Activated naive CD4-positive, alpha-beta T cell treated with anti-CD3 and anti-CD28 coated beads, Interleukin-2, amount 50 U/mL, for 16 hours (primary cell): ENCODE measurements at regions not wholly inside any gene's neighbourhood (a gene's known extent, or its start where the extent isn't known, plus 50 kb on each side); places are given as distances from the start of the nearest gene placed in this dataset.
"Not testable (repeated sequence)": the region's sequence is repeated elsewhere in the genome, so short reads cannot be mapped to it uniquely, and the experiment has no call there.

Source experiments
- DNase-seq: peaks from one replicate; pipeline ENCODE4 v3.0.0-alpha.2; 2020

DNA sequence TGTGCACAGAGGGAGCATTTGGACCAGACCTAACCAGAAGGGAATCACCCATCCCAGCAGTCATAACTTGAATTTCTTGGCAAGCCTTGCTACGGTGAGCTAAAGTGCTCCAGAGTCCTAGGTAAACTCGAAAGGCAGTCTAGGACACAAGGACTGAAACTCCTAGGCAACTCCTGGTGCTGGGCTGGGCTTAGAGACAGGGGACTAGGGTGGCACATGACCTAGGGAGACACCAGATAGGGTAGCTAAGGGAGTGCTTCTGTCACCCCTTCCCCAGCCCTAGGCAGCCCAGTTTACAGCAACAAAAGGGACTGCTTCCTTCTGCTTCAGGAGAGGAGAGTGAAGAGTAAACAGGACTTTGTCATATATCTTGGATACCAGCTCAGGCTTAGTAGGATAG is 256.4 kb upstream of the ARHGEF26 start:
- no peak for DNase-seq

DNA sequence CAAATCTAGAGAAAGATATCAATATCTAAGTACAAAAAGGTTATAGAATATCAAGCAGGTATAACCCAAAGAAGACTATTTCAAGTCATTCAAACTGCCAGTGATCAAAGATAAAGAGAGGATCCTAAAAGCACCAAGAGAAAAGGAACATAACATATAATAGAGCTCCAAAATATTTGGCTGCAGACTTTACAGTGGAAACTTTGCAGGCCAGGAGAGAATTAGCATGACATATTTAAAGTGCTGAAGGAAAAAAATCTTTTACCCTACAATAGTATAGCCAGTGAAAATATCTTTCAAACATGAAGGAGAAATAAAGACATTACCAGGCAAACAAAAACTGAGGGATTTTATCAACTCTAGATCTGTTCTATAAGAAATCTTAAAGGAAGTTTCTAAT is 254.3 kb upstream of the ARHGEF26 start:
- no peak for DNase-seq

DNA sequence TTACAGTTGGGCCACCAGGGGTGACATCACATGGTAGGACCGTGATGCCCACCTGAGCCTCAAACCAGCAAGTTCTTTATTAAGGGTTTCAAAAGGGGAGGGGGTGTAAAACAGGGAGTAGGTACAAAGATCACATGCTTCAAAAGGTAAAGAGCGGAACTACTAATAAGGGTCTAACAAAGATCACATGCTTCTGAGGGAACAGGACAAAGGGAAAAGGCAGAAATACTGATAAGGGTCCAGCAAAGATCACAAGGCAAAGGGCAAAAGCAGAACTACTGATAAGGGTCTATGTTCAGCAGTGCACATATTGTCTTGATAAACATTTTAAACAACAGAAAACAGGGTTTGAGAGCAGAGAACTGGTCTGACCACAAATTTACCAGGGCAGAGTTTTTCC is 246.8 kb upstream of the ARHGEF26 start:
- not testable (repeated sequence) for DNase-seq

DNA sequence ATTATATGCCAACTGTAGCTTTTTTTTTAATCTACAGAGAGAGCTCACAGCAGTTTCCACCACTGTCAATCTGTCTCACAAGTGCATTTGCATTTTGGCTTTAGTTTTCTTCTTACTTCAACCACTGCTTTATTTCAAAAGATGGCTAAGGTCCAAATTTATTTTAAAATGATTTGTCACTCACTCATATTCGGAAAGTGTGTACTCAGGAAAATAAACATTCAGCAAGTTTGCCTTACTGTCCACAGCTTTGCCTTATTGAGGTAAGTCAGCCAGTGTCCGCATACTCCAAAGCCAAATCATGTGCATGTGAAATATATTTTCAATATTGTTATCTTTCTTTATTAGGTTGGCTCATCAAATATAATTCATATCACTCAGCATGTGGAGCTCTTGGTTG is 240.7 kb upstream of the ARHGEF26 start:
- no peak for DNase-seq

DNA sequence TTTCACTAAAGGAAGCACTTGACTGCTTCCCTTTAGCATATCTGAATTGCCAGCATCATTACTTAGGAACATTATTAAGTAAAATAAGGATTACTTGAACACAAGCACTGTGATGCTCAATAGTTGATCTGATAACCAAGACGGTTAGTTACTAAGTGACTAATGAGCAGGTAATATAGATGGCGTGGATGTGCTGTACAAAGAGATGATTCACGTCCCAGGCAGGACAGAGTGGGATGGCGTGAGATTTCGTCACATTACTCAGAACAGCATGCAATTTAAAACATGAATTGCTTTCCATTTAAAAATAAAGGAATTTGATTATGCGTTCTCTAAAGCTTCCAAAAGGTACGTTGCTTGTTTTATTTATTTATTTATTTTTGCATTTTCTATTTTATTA is 240.0 kb upstream of the ARHGEF26 start:
- DNase-seq, result no peak

DNA sequence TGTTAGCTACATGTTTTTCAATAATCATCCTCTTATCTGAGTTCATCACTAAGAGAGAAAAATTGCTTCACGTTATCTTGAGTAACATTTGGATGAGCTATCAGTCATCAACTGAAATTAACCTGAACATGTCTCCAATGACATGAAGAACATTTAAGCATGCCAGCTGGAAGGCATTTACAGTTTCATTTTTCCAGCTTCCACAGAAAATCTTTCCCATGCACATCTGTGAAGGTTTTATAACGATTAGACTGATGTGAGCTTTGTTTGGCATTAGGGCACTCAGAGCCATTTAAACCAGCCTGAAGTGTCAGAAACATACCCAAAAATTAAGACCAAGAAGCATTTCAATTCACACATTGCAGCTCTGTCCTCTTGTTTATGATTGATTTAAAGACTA is 235.8 kb upstream of the ARHGEF26 start:
- DNase-seq, result no peak

DNA sequence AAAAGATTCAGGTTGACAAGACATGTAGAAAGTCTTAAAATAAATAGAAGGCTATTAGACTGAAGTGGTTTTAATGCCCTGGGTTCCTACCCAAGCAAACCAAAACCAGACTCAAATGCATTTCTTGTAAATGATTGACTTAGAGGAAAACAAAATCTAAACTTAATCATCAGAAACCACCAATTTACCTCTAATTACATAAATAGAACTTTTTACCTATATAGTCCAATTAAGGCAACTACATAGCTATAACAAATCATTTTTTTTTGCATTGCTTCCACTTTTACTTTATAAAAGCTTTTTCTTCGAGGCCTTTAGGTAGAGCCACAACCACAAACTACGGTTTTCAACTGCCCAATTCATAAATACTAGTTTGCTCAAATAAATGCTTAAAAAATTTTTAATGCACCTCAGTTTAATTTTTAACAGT is 231.3 kb upstream of the ARHGEF26 start:
- DNase-seq, result no peak

DNA sequence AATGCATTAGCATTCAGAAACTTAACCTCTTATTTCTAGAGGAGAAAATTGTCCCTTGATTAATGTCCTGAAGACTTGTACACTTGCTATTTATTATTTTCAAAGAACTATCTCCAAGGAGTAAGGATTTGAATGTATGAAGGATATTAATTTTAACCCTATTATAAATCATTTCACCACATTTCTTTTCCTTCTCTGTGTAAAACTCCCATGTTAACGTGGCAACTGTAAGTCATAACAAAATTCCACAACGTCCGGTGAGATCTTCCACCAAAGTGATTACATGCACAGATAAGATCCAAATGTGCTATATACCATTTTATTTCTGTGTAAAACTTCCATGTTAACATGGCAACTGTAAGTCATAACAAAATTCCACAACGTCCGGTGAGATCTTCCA is 229.1 kb upstream of the ARHGEF26 start:
- no peak for DNase-seq

DNA sequence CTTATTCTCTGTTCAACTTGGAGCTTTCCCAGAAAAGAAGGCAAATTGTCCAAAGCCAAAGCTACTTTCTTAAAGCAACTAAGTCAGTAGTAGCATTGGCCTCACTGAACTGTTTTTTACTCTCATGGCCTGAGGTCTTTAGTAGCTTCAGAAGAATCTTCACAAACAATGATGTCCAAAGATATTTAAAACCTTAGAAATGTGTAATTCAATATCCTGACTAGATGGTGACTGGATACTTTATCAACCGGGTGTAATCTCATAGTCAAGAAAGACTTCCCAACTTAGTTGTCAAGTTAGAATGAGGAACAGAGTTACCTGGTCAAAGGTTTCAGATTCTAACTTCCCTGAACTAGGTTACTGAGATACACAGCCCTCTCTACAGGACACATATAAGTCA is 226.3 kb upstream of the ARHGEF26 start:
- no peak for DNase-seq

DNA sequence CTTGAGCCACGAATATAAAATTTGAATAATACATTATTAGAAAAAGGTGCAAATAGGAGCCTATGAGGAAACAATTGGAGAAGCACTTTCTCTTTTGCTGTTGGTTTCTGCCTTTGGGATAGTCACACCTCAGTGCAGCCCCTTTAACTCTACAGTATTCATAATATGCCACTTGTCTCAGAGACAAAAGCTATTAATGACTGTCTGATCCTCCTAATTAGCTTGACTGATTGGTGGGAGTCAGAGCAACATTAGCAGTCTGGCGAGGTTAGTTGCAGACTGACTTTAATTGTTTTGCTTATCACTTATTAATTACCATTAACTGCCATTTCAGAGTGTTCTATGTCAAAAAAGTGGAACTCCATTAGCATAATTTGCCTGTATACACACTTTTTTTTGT is 225.0 kb upstream of the ARHGEF26 start:
- DNase-seq, result no peak

DNA sequence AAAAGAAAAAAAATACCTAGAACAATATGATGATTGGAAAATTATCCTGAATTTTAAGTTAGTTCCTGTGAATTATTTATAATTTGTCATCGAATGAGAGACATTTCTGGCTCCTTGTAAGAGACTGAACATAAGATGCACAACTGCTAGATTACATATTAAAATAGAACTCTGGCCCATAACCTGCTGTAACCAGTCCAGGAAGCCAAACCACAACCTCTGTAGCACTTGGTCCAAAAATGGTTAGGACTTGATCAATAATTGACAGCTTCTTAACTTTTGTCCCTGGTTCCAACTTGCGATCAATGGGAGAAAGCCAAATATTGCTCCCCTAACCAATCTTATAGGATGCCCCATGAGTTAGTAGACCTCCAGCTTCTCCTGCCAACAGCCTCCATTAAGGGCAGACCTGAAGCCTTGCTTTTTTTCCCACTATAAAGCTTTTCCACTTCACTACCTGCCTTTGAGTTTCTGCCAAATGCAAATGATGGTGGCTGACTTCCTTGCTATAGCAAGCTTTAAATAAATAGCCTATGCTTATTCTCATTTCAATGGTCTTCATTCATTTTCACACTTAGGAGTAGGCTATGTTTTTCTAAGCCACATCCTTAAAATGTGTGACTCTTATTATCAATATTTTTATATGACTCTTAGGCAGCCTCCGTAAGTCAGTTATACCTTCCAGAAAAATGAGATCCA is 224.0 kb upstream of the ARHGEF26 start:
- DNase-seq, result no peak

DNA sequence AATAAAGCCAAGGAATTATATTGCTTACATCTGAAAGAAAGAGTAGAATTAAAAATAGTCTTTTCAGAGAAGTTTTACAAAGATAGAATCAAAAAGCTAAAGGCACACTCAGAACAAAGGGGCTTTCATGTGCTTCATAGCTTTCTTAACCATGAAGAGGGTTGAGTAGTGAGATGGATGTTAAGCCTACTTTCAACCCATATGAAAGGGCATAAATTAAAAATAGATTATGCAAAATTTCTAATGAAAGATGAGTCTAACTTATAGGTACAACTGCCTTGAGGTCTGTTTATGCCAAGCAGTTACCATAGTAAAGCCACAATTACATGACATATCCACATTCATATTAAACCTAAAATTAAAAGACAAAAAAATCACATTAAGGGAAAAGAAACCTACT is 223.3 kb upstream of the ARHGEF26 start:
- no peak for DNase-seq

DNA sequence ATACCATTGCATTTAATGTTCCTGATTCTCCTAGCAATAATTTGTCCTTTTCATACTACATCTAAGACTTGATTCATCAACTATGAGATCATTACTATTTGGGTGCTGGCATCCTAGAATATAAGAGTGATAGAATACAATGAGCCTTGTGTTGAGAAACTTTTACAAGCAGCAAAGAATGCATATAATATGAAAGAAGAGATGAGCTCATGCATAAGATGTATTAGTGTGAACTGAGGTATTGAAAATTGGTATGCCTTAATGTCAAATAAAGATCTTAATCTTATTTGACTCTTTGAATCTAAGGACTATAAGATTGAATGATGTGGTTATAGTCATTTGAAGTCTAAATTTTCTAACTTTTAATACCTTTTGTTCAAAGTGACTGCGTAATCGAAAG is 220.0 kb upstream of the ARHGEF26 start:
- DNase-seq, result no peak

DNA sequence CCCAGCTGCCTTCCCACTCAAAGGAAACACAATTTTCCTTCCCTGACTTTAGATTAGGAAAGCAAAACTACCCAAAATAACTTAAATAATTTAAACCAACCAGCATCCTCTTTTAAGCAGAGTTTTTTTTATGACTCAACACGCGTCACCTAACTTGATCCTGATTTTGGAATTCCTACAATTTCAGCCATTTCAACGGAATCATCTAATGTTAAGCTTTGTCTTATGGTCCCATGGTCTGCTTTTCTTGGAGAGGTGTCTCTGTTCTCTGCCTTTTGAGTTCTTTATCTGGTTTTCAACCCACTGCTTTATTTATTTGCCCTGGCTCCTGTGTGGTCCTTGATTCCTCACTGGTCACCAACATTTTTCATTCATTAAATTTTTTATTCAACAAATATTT is 219.2 kb upstream of the ARHGEF26 start:
- DNase-seq, result no peak

DNA sequence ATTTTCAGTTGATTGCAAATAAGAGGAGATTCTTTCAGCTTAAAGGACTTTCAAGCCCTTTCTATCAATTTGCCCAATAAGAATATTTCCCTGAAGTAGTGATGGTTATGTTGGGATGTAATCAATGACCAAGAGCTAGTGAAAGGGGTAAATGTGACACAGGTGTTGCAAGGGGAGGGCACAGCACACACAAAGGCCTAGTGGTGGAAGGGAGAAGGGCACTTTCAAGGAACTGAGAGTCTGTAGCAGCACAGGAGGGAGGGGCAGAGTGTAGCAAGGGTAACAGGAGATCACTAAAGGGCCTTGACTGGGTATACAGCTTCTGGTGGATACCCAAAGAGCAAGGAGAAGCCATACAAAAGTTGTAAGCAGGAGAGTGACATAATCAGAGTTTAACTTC is 217.8 kb upstream of the ARHGEF26 start:
- no peak for DNase-seq

DNA sequence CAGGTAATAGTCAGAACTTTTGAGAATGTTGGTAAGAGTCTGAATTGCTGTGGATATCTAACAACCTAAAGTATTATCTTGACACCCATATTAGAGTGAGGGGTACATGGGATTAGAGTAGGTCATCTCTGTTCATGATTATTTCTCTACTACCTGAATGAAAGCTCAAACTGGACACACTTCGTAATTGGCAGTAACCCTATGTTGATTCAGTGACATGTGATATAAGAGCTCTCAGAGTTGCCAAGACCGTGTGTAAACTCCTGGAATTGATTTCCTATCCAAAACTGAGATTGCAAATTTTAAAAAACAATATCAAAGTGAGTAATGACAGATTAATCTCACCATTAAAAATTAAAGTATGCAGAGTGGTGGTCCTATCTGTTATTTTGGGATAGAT is 214.8 kb upstream of the ARHGEF26 start:
- no peak for DNase-seq

DNA sequence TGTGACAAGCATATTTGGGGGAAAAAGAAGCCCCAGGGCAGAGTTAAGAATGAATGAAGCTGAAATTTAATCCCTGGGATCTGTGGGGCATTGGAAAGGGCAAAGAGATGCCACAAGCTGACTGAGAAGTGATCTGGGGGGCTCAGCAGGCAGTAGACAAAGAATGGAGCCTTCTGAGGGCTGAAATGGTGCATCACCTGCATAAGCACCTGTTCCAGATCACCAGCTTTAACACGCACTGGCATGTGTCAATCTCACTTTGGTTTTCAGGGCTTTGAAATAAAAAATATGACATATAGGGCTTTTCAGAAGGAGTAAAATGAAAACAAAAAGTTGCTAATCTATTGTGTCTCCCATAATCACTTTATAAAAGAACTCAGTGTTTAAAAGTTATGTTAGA is 210.8 kb upstream of the ARHGEF26 start:
- no peak for DNase-seq

DNA sequence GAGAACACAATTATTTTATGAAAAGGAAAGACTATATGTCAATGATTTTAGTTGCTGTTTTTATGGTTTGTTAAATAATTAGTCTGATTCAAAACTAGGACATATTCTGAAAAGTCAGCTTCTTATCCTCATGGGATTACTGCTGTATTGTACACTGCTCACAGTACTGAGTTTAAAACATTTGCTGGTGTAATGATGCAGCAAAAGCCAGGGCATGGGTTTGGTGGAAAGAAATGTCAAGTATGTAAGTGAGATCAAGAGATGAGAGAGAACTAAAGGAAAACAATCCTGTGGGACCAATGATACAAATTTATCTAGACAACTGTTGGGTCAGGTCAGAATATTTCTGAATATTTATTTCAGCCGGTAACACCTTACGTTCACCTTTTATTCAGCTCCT is 210.1 kb upstream of the ARHGEF26 start:
- no peak for DNase-seq

DNA sequence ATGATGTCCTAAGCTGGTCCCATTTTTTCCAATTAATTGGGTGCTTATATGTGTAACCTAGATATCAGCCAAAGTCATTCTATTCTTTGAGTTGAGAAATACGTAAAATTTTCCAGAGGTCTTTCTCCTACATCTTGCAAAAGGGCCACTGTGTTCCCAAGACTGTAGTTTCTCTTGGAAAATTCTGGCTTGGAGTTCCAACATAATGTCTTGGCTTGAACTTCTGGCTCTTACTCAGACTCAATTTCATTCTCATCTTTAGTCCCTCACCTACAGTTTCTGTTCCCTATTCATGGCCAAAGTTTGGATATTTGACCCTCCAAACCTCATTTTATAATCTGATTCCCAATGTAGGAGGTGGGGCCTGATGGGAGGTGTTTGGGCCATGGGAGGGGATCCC is 201.4 kb upstream of the ARHGEF26 start:
- DNase-seq, result no peak

DNA sequence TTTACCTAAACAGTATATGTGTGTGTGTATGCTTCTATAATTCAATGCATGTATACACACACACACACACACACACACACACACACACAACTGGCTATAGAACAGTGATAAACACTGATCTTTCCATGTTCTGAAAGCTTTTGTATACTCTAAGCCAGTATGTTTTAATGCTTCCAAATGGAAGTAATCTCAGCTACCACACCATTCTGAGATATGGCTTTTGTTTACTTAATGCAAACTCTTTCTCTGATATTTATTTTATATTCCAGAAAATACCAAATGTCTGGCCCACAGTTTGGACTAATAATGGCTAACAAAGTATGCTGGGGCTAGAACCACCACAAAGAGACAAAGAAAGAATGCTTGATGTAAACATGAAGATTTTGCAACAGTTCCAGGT is 199.4 kb upstream of the ARHGEF26 start:
- no peak for DNase-seq

DNA sequence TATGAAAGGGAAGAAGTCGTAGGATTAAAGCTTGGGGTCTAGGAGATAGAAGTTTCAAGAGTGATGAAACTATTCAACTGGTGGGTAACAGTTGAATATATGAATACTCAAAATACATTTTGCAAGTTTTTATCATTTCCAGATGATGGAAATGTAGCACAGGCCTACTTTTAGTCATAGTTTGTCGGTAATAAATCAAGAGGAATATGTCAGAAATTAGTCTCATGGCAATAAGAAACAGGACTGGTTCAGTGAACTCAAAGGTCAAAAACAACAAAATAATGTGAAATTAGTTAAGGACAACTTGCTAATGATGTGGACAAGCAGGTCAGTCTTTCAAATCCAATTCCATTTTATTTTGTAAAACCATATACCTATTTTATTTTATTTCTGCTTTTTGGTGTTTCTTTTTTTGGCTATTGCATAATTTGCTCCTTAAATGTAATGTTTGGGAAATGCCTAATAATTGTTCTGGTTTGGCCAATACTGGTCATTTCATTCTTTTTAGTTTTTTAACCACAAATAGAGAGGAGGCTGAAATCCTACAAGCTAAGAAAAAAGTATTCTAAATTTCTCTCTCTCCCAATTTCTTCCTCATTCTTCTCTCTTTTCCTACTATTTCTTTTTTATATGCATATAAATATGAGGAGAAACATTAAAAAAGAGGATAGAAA is 195.2 kb upstream of the ARHGEF26 start:
- DNase-seq, result no peak

DNA sequence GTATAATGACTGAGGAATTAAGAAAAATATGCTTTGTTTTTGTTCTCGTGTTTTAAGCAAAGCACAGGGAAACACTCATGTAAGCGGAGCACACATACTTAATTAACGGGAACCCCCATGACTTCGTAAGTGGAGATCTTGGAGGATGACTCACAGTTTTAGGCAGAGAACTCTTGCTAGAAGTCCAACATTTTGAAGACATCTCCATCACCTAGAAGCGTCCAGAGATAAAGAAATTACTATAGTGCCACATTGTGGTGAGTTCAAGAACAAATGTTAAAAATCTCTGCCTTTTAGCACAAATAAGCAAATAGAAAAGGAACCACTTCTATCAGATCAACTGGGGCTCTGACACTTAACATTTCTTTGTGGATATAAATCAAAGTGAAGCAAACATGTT is 194.1 kb upstream of the ARHGEF26 start:
- DNase-seq, result no peak

DNA sequence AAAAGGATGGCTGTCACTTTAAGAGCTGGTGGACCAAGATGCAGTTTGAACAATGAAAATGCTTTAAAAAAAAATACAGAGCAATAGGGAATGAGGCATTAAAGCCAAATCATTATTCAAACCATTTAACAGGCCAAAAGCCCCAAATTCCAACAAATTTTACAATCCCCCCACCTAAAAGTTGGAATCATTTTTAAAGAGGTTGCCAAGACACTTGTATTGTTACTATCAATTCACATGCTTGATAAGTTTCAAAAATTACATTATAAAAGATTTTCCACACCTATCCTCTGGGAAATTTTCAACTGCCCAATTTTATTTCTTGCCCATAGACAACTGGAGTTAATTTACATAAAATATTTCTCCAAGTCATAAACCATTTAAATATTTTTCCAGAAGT is 192.3 kb upstream of the ARHGEF26 start:
- no peak for DNase-seq

DNA sequence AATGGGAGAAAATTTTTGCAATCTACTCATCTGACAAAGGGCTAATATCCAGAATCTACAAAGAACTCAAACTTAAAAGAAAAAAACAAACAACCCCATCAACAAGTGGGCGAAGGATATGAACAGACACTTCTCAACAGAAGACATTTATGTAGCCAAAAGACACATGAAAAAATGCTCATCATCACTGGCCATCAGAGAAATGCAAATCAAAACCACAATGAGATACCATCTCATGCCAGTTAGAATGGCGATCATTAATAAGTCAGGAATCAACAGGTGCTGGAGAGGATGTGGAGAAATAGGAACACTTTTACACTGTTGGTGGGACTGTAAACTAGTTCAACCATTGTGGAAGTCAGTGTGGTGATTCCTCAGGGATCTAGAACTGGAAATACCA is 187.7 kb upstream of the ARHGEF26 start:
- DNase-seq, result not testable (repeated sequence)

DNA sequence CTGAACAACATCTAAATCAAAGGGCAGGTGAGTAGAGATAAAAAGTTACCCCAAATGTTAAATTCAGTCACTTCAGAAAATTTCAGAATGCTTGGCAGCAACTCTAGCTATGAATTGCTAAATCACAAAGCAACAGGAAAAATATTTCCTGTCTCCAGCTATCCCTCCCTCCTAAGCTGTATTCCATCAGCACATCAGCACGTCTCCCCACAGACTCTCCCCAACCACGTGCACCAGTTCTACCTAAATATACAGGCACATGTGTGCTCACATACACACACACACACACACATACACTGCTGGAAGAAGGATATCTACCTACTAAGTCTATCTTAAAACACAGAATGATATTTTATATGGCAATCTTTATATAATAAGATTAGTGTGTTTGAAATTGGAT is 177.1 kb upstream of the ARHGEF26 start:
- no peak for DNase-seq
